ENCODE measurements at regions not wholly inside any gene's neighbourhood (a gene's known extent, or its start where the extent isn't known, plus 50 kb on each side); places are given as distances from the start of the nearest gene placed in this dataset.
"Not testable (repeated sequence)": the region's sequence is repeated elsewhere in the genome, so short reads cannot be mapped to it uniquely, and the experiment has no call there.

DNA sequence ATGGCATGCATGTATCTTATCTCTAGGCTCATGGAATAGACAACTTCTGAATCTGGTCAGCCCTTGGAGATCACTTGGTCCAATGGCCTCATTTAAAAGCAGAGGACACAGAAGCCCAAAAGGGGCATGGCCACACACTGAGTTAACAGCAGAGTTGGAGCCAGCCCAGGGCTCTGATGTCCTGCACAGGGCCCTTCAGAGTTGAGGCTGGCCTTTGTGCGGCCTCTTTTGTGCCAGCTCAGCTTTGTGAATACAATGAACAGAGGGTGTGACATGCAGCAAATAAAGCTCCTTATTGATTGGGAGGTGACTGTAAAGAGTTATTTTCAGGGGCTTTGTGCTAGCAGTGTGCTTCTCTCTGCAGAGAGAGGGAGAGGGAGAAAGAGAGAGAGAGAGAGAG lies 150.1 kb upstream of the STK32A start:
- DNase-seq: peak; percentile 82 to 89

DNA sequence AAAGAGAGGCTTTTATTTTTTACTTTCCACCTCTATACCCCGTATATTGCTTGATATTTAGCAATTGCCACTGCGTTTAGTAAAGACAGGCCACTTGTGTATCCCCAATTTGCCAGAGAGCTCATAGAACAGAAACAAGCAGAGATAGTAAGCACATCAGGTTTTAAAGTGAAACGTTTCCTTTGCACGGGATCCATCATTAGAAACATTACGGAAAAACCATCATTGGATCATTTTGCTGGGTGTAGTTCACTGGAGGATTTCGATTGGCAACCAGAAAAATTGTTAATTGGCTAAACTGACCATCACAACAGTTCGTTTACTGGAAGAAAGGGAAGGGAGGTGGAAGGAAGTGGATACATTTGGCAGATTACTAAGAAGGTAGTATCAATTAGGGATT lies 149.4 kb upstream of the STK32A start:
- DNase-seq: no peak

DNA sequence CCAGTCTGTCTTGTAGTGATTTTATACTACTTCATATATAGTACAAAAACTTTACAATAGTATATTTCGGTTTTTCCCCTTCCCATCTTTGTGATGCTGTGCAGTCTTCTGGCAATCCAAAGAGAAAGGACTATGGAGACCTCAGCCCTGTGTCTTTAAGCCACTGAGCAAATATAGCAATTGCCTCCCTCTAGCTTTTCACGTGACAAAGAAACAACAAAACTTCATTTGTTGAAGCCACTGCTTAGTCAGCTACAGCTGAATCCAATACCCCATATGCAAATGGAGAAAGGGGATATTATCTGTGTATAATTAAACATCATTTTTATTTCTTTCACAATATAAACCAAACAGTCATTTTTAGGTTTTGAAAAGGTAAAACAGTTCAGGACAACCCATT lies 142.8 kb upstream of the STK32A start:
- peak in 1 of 2 donors; percentile 83 for DNase-seq

- no peak for DNase-seq
These were observed 141.7 kb upstream of the STK32A start for GRCh38 chr5:147093138-147093537.

GRCh38 chr5:147095740-147096139 lies 139.1 kb upstream of the STK32A start:
- no peak for DNase-seq

GRCh38 chr5:147098233-147098790 lies 136.5 kb upstream of the STK32A start:
- DNase-seq: peak; percentile 58 to 67

- peak in 1 of 2 donors; percentile 42 for DNase-seq
These were observed 133.0 kb upstream of the STK32A start for GRCh38 chr5:147101659-147102369.

GRCh38 chr5:147112899-147113298 lies 121.9 kb upstream of the STK32A start:
- DNase-seq: no peak

- DNase-seq: no peak
These were observed 120.9 kb upstream of the STK32A start for GRCh38 chr5:147113967-147114366.

DNA sequence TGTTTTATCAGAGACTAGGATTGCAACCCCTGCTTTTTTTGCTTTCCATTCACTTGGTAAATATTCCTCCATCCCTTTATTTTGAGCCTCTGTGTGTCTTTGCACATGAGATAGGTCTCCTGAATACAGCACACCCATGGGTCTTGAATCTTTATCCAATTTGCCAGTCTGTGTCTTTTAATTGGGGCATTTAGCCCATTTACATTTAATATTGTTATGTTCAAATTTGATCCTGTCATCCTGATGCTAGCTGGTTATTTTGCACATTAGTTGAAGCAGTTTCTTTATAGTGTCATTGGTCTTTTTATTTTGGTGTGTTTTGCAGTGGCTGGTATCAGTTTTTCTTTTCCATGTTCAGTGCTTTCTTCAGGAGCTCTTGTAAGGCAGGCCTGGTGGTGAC lies 95.1 kb upstream of the STK32A start:
- not testable (repeated sequence) for DNase-seq

DNA sequence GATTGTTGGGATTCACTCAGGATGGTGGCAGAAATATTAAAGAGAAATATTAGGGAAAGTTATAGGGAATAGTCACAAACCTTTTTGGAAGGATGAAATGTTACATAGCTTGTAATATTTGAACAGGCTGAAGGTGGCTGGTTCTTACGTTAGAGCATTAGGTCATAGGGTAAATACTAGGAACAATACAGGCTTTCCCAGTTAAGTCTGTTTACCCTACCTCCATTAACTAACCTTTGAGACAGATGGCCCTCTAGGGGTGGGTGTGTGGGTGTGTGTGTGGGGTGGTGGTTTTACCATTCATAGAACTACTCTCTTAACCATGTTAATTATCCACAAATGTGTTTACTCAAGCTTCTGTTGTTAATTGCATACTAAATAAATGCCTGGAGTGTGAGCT lies 94.3 kb upstream of the STK32A start:
- no peak for DNase-seq

DNA sequence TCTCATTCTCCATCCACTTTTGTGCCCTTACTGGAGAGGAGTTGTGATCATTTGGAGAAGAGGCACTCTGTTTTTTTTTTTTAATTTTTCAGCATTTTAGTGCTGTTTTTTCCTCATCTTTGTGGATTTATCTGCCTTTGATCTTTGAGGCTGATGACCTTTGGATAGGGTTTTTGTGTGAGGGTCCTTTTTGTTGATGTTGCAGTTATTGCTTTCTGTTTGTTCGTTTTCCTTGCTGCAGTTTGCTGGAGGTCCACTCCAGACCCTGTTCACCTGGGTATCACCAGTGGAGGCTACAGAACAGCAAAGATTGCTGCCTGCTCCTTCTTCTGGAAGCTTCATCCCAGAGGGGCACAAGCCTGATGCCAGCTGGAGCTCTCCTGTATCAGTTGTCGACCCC lies 93.2 kb upstream of the STK32A start:
- DNase-seq: not testable (repeated sequence)

GRCh38 chr5:147143215-147143614 lies 91.6 kb upstream of the STK32A start:
- no peak for DNase-seq

DNA sequence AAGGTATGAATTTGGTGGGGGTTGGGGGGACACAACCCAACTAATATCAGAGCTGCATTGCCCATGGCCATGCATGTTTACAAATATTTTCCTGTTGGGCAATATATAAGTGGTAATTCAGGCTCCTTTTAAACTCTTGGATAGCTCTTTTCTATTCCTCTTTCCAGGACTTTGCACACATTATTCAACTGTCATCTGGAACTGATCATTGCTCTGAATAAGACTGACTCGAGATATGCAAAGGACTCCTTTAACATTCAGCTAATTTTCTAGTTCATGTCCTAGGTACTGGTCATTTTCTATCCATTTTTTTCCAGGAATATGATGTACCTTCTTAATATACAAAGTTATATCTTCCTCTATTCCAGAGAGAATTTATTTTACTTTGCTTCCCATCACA lies 89.5 kb upstream of the STK32A start:
- DNase-seq: no peak

GRCh38 chr5:147148715-147149114 lies 86.1 kb upstream of the STK32A start:
- DNase-seq: no peak

DNA sequence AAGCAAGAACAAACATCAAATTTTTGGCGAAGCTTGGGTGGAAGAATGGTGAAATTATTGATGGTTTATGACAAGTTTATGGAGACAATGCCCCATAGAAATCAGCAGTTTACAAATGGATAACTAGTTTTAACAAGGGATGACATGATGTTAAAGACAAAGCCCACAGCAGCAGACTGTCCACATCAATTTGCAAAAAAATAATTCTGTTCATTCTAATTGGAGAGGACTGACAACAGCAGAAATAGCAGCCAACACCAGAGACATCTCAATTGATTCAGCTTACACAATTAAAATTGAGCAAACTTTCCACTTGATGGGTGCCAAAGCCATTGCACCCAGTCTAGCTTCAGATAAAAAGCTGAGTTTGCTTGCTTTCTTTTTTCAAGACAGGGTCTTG lies 82.7 kb upstream of the STK32A start:
- DNase-seq: no peak

DNA sequence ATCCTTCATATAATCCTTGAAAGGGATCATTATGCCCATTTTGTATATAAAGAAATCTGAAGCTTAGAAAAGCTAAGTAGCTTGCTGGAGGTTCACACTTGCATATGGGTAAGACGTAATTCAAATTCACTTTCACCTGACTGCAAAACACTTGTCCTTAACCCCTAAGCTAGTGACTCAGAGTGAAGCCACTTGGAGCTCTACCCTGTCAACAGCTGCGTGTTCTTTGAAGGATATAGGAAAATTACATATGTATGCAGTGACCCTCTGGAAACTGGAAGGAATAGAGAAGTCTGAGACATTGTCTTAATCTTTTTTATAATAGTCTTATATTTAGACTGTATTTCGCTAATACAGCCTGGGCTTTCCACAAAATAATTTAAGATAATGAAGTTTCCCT lies 80.0 kb upstream of the STK32A start:
- DNase-seq: no peak

DNA sequence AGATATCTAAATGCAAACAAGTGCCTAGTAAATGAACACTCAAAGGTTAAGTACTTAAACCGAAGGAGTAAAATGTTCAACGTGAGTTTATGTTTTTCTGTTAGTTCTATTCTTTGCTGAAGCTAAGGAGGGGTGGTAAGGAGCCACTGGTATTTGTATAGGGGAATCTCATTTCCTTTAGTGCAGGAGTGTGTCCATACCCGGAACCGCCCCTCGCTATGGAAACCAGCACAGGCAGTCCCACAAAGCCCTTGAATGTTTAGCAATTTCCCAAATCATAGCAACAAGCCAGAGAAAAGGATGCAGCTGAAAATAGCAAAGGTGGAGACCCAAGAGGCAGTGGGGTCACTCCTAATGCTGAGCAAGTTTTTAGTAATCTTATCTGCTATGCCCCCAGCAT lies 78.8 kb upstream of the STK32A start:
- no peak for DNase-seq

DNA sequence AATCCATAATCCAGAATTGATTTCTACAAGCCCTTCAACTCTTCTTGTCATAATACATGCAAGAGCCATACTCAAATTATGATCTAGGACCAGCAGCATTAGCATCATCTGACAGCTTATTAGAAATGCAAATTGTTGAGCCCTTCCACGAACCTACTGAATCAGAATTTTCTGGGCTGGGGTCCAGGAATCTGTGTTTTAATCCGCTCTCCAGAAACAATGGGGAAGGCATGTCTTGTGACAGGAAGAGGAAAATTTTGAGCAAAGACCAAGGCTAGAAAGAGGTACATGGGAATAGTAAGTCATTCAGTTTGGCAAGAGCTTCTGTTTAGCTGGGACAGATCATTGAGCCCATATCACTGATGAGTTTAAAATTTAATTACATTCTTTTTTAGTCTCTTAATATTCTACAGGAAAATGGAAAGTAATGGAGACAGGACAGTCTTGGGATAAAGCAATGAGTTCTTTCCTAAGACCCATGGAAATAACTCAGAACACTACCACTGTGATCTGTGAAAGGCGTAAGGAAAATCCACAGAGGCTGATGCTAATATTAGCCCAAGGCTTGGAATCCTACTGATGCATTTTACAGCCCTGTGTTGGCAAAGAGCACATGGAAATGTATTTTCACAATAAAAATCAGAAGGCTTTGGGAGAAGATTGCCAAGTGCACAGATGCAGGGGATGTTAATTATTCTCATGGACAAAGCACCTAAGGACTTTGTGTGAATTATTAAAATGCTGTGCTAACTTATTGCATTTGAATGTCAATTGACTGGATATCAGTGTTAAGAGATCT lies 73.7 kb upstream of the STK32A start:
- no peak for DNase-seq

DNA sequence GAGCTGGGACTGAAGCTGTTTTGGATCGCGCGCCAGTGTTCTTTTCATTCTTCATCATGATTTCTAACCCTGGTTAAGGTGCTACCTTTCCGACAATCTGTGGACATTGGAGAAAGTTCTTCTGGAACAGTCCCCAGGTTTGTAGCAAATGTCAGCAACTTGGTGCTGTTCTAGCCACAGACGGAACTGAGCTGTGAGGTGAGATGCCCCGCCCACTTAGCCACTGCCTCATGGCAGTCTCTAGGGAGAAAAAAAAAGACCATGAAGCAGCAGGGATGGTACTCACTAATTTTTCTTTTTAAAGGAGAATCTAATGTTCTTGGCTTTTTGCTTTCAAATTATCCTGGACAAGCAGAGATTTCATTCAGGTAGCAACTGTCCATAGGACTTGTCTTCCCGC lies 72.1 kb upstream of the STK32A start:
- no peak for DNase-seq

DNA sequence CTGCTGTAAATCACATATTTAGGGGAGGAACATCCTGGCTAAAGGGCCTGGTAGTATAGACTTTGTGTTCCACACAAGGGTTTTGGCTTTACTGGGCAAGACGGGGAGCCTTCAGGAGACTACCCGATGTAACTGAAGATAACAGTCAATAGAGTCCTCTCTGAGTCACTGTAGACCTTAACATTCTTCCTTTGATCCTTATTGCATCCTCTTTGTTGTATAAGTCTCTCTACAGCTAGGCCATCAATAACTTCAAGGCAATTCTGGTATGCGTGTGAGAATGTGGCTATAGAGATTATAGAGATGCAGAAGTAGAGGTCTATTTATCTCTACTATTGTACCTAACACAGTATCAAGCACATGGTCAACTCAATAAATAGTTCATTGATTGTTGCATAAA lies 67.3 kb upstream of the STK32A start:
- DNase-seq: no peak

DNA sequence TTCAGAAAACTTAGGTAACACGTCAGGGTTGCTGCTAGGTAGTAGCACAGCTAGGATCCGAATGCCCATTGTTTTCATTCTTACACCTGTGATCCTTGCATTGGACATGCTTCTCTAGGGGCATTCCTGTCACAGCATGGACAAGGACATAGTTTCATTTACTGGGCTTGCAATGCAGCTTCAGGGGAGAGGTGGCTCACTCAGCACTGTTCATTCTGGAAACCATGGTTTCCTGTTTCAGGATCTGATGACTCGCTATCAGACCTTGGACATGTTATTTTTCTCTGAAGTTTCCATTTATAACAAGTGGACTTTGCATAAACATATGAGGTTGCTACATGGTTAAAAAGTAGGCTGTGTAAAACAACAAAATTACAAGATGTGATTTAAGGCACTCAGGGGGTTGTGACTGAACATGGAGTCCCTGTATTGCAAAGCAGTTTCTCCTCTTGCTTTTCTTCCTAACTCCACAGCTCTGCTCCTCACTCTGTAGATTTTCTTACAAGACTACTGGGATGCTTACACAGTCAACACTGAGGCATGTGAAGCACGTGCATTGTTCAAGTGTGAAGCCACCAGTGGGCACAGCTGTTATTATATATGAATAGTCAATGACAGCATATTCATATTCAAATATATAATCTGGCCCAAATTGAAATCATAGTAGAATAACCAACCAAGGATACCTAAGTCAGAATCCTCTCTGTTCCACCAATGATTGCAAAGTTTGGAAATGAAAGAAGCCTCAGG lies 66.1 kb upstream of the STK32A start:
- DNase-seq: no peak

DNA sequence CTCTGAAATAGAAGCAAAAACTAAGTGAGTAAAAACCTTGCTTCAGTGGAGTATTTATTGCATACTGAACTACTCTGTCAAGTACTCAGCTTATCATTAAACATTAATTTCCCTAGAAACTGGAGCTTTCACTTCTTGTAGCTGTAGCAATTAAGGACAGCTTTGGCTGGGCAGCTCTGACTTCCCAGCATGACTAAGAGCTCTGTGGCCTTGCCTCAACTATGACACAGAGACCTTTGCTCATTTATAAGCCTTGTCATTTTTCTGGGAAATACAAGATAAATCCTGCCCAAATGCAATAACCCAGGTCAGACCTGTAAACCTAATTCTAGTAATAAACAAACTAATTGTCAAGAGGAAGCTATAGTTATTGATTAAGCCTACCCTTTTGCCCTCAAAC lies 65.4 kb upstream of the STK32A start:
- DNase-seq: no peak
